IMR-90 (cell line): ENCODE measurements at regions not wholly inside any gene's neighbourhood (a gene's known extent, or its start where the extent isn't known, plus 50 kb on each side); places are given as distances from the start of the nearest gene placed in this dataset.

Experiments used
- ATAC-seq: fragments of 200-7000 bp; cut with Tn5 transposase; 2 replicates; pipeline ENCODE4 v1.9.1; 2020; ENCODE audit warnings: low read depth, mild to moderate bottlenecking, moderate library complexity
- BruUV-seq: library from RNA; stranded (reverse); fragments of 400-500 nt; replicated peaks from 2 replicates; lab custom pipeline; 2021; lab: Mats Ljungman, UMichigan
- CTCF ChIA-PET: fragments of 300-600 bp; formaldehyde crosslinking; extraction: SDS; loops from one replicate; lab custom pipeline; 2021; ENCODE audit warnings: antibody characterized with exemption; lab: Yijun Ruan, JAX
- POLR2A ChIA-PET: fragments of 300-600 bp; sonication (Branson Sonifier 250); formaldehyde crosslinking; loops from one replicate; lab custom pipeline; 2022; ENCODE audit warnings: antibody characterized with exemption; ENCODE audit not compliant: unreplicated experiment; lab: Charles Lee
- DNase-seq: peaks from one replicate; pipeline ENCODE4 v3.0.0; 2013
- H2AFZ ChIP-seq: replicated peaks from 2 replicates; pipeline ENCODE3; 2013; ENCODE audit warnings: low read length, mild to moderate bottlenecking; ENCODE audit not compliant: poor library complexity
- H2AK5ac ChIP-seq: 2 replicates; pipeline ENCODE4 v1.6.1; 2013; ENCODE audit warnings: low read depth, low read length, inconsistent platforms
- H2AK9ac ChIP-seq: replicated peaks from 2 replicates; pipeline ENCODE3; 2013; ENCODE audit warnings: mild to moderate bottlenecking, low read depth, low read length, moderate library complexity; ENCODE audit not compliant: poor library complexity
- H2BK120ac ChIP-seq: 2 replicates; pipeline ENCODE4 v1.6.1; 2013; ENCODE audit warnings: low read depth, low read length, inconsistent platforms
- H2BK15ac ChIP-seq: 3 replicates; pipeline ENCODE4 v1.6.1; 2013; ENCODE audit warnings: low read depth, low read length, inconsistent platforms
- H2BK20ac ChIP-seq: 2 replicates; pipeline ENCODE4 v1.6.1; 2013; ENCODE audit warnings: low read depth, mild to moderate bottlenecking, inconsistent platforms, low read length, moderate library complexity
- H2BK5ac ChIP-seq: 2 replicates; pipeline ENCODE4 v1.6.1; 2013; ENCODE audit warnings: mild to moderate bottlenecking, low read depth, low read length, inconsistent platforms; ENCODE audit not compliant: poor library complexity, severe bottlenecking
- H3K14ac ChIP-seq: replicated peaks from 2 replicates; pipeline ENCODE4 v1.6.1; 2013; ENCODE audit warnings: low read depth, low read length, inconsistent platforms
- H3K18ac ChIP-seq: 2 replicates; pipeline ENCODE4 v1.6.1; 2013; ENCODE audit warnings: low read depth, low read length, control low read depth
- H3K23ac ChIP-seq: 2 replicates; pipeline ENCODE4 v1.6.1; 2013; ENCODE audit warnings: low read depth, low read length, inconsistent platforms
- H3K27ac ChIP-seq: 2 replicates; pipeline ENCODE4 v1.5.1; 2013; ENCODE audit warnings: mild to moderate bottlenecking, control low read depth, low read length; ENCODE audit not compliant: insufficient read depth
- H3K27me3 ChIP-seq: 2 replicates; pipeline ENCODE4 v1.6.1; 2013; ENCODE audit warnings: low read length; ENCODE audit not compliant: control insufficient read depth, insufficient read depth
- H3K36me3 ChIP-seq: 2 replicates; pipeline ENCODE4 v1.6.1; 2013; ENCODE audit warnings: low read length, mixed read lengths; ENCODE audit not compliant: control insufficient read depth, insufficient read depth
- H3K4ac ChIP-seq: 2 replicates; pipeline ENCODE4 v1.6.1; 2013; ENCODE audit warnings: low read depth, low read length, inconsistent platforms
- H3K4me1 ChIP-seq: 2 replicates; pipeline ENCODE4 v1.6.1; 2013; ENCODE audit warnings: low read length, mixed read lengths; ENCODE audit not compliant: control insufficient read depth, insufficient read depth
- H3K4me2 ChIP-seq: 2 replicates; pipeline ENCODE4 v1.6.1; 2013; ENCODE audit warnings: low read depth, mild to moderate bottlenecking, control low read depth, low read length, moderate library complexity
- H3K4me3 ChIP-seq: 2 replicates; pipeline ENCODE4 v1.5.1; 2013; ENCODE audit warnings: low read depth, mild to moderate bottlenecking, control low read depth, low read length, moderate library complexity; ENCODE audit not compliant: insufficient read depth
- H3K56ac ChIP-seq: 2 replicates; pipeline ENCODE4 v1.6.1; 2013; ENCODE audit warnings: low read length, inconsistent platforms; ENCODE audit not compliant: insufficient read depth; ENCODE audit errors: extremely low read depth
- H3K79me1 ChIP-seq, 2 experiments: 2 replicates each; pipeline ENCODE4 v1.6.1; 2013; ENCODE audit warnings: low read length in 2 of 2, inconsistent platforms in 1 of 2, low read depth in 1 of 2
- H3K9ac ChIP-seq: 2 replicates; pipeline ENCODE4 v1.6.1; 2013; ENCODE audit warnings: low read depth, low read length, control low read depth
- H3K9me1 ChIP-seq: 2 replicates; pipeline ENCODE4 v1.6.1; 2013; ENCODE audit warnings: low read length, inconsistent platforms; ENCODE audit not compliant: insufficient read depth
- H3K9me3 ChIP-seq: 2 replicates; pipeline ENCODE4 v1.6.1; 2013; ENCODE audit warnings: low read length; ENCODE audit not compliant: control insufficient read depth, insufficient read depth
- H4K20me1 ChIP-seq: 2 replicates; pipeline ENCODE4 v1.6.1; 2013; ENCODE audit warnings: low read length, inconsistent platforms; ENCODE audit not compliant: insufficient read depth
- H4K5ac ChIP-seq: 2 replicates; pipeline ENCODE4 v1.6.1; 2013; ENCODE audit warnings: mild to moderate bottlenecking, low read depth, low read length, control low read depth
- H4K8ac ChIP-seq, 2 experiments: 2 replicates each; pipeline ENCODE4 v1.6.1; 2013; ENCODE audit warnings: low read depth in 2 of 2, low read length in 2 of 2, control low read depth in 1 of 2, inconsistent platforms in 1 of 2
- H4K91ac ChIP-seq: 2 replicates; pipeline ENCODE4 v1.6.1; 2013; ENCODE audit warnings: low read depth, low read length, inconsistent platforms; ENCODE audit not compliant: insufficient read depth
- ELK1 ChIP-seq: fragments of 150-350 bp; IDR thresholded peaks from 2 replicates; pipeline ENCODE4 v1.6.1; 2016; ENCODE audit warnings: low read depth, mild to moderate bottlenecking, low read length, moderate library complexity, borderline replicate concordance
- MXI1 ChIP-seq: IDR thresholded peaks from 2 replicates; pipeline ENCODE4 v1.6.1; 2012; ENCODE audit warnings: low read depth, mild to moderate bottlenecking, low read length, moderate library complexity, borderline replicate concordance
- SMC3 ChIP-seq: fragments of 150-350 bp; IDR thresholded peaks from 2 replicates; pipeline ENCODE4 v1.6.1; 2016; ENCODE audit warnings: low read depth, mild to moderate bottlenecking, antibody characterized with exemption, low read length, moderate library complexity
- WGBS, 2 experiments: methylation state at CpG; one replicate each; pipeline versions ENCODE4 v1.1.5 to v1.1.7; 2013; ENCODE audit warnings: missing lambda C conversion rate in 2 of 2; ENCODE audit not compliant: insufficient read length in 1 of 2; ENCODE audit errors: extremely low coverage in 2 of 2; 5-methylcytosine and 5-hydroxymethylcytosine counted together
- dilution Hi-C: fragments of 300-500 bp; cut with HindIII; formaldehyde crosslinking; loops from one replicate; pipeline ENCODE4 v1.14.3; 2018; ENCODE audit warnings: low sequenced_read_pairs; ENCODE audit not compliant: unreplicated experiment
- in situ Hi-C: fragments of 300-500 bp; cut with MboI; formaldehyde crosslinking; loops from 3 replicates; pipeline ENCODE4 v1.14.3; 2019; ENCODE audit warnings: low sequenced_read_pairs, inconsistent platforms, mixed read lengths
- intact Hi-C: fragments of 100-400 bp; cut with micrococcal nuclease; formaldehyde crosslinking; loops from 2 replicates; pipeline ENCODE4 v1.10.0; 2022

GRCh38 chr2:220334871-220335590, 707.6 kb downstream of the SLC4A3 start:
- Histone ChIP-seq H3K9ac (no peak overlapping the region), H2AFZ (no peak overlapping the region), H3K36me3 (no peaks in the 10 kb centered on the region), H3K9me3 (no peaks in the 10 kb centered on the region), H3K18ac (no peak overlapping the region), H3K27me3 (no peaks in the 10 kb centered on the region), H2AK9ac (no peak overlapping the region), H2AK5ac (no peak overlapping the region), H3K4me3 (no peak overlapping the region), H4K20me1 (no peaks in the 10 kb centered on the region), H2BK5ac (no peak overlapping the region), H3K4me1 (no peaks in the 10 kb centered on the region; the same call in 1 of the 2 replicates), H4K8ac (no peak overlapping the region), H3K14ac (no peak overlapping the region), H2BK20ac (no peak overlapping the region), H2BK15ac (no peak overlapping the region), H3K9me1 (no peaks in the 10 kb centered on the region), H3K4ac (no peak overlapping the region), H2BK120ac (no peak overlapping the region), H4K5ac (no peak overlapping the region), H3K56ac (no peak overlapping the region), H3K4me2 (no peak overlapping the region), H3K27ac (no peak overlapping the region), H3K79me1 (no peaks in the 10 kb centered on the region), H4K91ac (no peak overlapping the region; the same call in 1 of the 2 replicates), H3K23ac (no peak overlapping the region; the same call in 1 of the 2 replicates)
- POLR2A ChIA-PET = no interaction called here
- dilution Hi-C loops (no loop called here), intact Hi-C loops (no loop called here), in situ Hi-C loops (no loop called here)
- ATAC-seq (no peak), DNase-seq (no peak)
- CTCF ChIA-PET = interaction anchor here (1.0 kb wide), 1 partner anchor 31 kb away, joined by 3 read pairs; no protein-coding TSS in a partner anchor
- WGBS, 2 experiments = 60% methylated on average over 1 of the region's 4 CpGs; no CpG with 5 or more reads in 1 of the 2 experiments
- BruUV-seq = no TSS peak
- no peak for TF ChIP-seq SMC3
- no peak for TF ChIP-seq MXI1
- TF ChIP-seq ELK1 = no peak
